ACC112 (cell line): ENCODE measurements at regions not wholly inside any gene's neighbourhood (a gene's known extent, or its start where the extent isn't known, plus 50 kb on each side); places are given as distances from the start of the nearest gene placed in this dataset.
"Not testable (repeated sequence)": the region's sequence is repeated elsewhere in the genome, so short reads cannot be mapped to it uniquely, and the experiment has no call there.

Experiments used
- H2AFZ ChIP-seq: fragments of 200-600 bp; sonication (generic); one replicate; pipeline ENCODE4 v1.6.0; 2017; ENCODE audit warnings: antibody characterized with exemption, low read length; ENCODE audit not compliant: unreplicated experiment
- H3K27ac ChIP-seq: fragments of 200-600 bp; sonication (generic); 2 replicates; pipeline ENCODE4 v1.5.1; 2014; ENCODE audit warnings: low read depth, mild to moderate bottlenecking, antibody characterized with exemption, low read length, moderate library complexity
- H3K27me3 ChIP-seq: fragments of 200-600 bp; sonication (generic); 2 replicates; pipeline ENCODE4 v1.6.1; 2014; ENCODE audit warnings: mild to moderate bottlenecking, antibody characterized with exemption, low read length, moderate library complexity, mixed read lengths; ENCODE audit not compliant: insufficient read depth
- H3K36me3 ChIP-seq: fragments of 200-600 bp; sonication (generic); 2 replicates; pipeline ENCODE4 v1.6.1; 2016; ENCODE audit warnings: mild to moderate bottlenecking, antibody characterized with exemption, low read length, moderate library complexity, mixed read lengths; ENCODE audit not compliant: insufficient read depth
- H3K4me1 ChIP-seq: fragments of 200-600 bp; sonication (generic); one replicate; pipeline ENCODE4 v1.6.1; 2016; ENCODE audit warnings: low read length, mixed read lengths; ENCODE audit not compliant: insufficient read depth, unreplicated experiment, control insufficient read depth
- H3K4me3 ChIP-seq: fragments of 200-600 bp; sonication (generic); 2 replicates; pipeline ENCODE4 v1.5.1; 2014; ENCODE audit warnings: mild to moderate bottlenecking, low read depth, low read length
- H3K79me2 ChIP-seq: fragments of 200-600 bp; sonication (generic); one replicate; pipeline ENCODE4 v1.6.0; 2016; ENCODE audit warnings: low read length; ENCODE audit not compliant: control insufficient read depth, unreplicated experiment, insufficient read depth

DNA sequence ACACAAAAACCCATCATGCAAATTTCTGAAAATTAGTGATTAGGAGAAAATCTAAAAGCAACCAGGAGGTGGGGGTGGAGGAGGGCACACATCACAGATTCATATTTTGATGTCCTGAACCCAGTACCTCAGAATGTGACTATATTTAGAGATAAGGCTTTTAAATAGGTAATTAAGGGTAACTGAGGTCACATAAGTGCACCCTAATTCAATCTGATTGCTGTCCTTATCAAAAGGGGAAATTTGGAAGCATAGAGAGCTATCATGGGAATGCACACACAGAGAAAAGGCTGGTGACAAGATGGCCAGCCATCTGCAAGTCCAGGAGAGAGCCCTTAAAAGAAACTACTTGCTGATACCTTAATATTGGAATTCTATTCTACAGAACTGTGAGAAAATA, 281.8 kb upstream of the UGT8 start:
- no peak overlapping the region for H3K4me3 ChIP-seq
- H3K4me1 ChIP-seq: no peaks in the 10 kb centered on the region
- H3K27ac ChIP-seq: no peak overlapping the region
- no peaks in the 10 kb centered on the region for H3K79me2 ChIP-seq
- H2AFZ ChIP-seq: no peak overlapping the region
- H3K27me3 ChIP-seq: no peaks in the 10 kb centered on the region
- no peaks in the 10 kb centered on the region for H3K36me3 ChIP-seq

DNA sequence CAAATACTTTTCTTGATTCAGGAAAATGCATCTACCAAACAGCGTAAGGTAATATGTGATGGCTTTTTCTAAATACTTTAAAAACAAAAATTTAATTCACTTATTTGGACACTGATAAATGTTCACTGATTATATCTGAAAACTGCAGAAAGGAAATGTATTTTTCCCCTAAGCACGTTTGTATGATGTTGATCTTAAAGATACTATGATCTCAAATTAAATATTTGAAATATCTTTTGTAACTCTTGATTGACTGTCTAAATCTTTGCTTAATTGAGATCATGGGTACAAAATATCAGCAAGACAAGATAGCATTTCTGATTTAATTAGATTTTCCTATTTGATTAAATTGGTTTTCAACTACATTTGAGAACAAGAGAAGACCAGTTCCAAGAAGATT, 281.0 kb upstream of the UGT8 start:
- H3K4me3 ChIP-seq: no peak overlapping the region
- no peak overlapping the region for H3K27ac ChIP-seq
- H3K36me3 ChIP-seq: no peaks in the 10 kb centered on the region
- H3K4me1 ChIP-seq: no peaks in the 10 kb centered on the region
- H3K79me2 ChIP-seq: no peaks in the 10 kb centered on the region
- no peak overlapping the region for H2AFZ ChIP-seq
- H3K27me3 ChIP-seq: no peaks in the 10 kb centered on the region

DNA sequence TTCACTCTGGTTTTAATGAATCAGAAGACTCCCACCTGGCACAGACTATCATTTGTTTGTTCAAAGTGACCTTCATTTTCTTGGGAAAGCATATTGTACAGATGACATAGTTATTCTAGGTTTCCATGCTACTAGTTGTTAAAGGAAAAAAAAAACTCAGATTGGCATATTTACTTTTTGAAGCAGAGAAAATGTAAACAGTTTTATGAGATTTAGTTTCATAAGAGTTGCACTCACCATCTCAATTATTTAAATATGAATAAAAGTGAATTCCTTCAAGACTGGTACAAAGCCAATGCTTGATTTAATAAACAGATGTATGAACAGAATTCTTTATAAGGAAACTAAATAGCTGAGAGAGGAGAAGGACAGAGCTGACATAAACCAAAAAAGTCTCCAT, 280.3 kb upstream of the UGT8 start:
- Histone ChIP-seq H2AFZ (no peak overlapping the region), H3K36me3 (no peaks in the 10 kb centered on the region), H3K4me3 (no peak overlapping the region)

DNA sequence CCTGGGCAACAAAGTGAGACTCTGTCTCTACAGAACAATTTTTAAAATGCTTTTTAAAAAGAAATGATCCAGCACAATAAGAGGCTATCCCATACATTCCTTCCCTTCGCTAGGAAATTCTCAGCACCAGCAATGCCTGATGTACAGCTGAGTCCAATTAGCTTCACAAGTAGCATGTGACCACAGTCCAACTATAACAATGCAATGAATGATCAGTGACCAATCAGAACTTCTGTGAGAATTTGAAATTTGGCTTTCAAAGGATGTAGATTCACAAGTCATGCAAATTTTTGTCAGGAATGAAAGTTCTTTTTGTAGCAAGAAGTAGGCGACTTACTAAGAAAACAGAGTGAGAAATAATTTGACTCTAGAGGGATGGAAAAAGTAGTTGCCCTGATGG, 278.5 kb upstream of the UGT8 start:
- Histone ChIP-seq H3K79me2 (no peaks in the 10 kb centered on the region), H3K27me3 (no peaks in the 10 kb centered on the region)

More for the DNA sequence above, 280.3 kb upstream of the UGT8 start:
- H3K27me3 ChIP-seq: no peaks in the 10 kb centered on the region
- no peaks in the 10 kb centered on the region for H3K4me1 ChIP-seq
- no peak overlapping the region for H3K27ac ChIP-seq
- no peaks in the 10 kb centered on the region for H3K79me2 ChIP-seq

DNA sequence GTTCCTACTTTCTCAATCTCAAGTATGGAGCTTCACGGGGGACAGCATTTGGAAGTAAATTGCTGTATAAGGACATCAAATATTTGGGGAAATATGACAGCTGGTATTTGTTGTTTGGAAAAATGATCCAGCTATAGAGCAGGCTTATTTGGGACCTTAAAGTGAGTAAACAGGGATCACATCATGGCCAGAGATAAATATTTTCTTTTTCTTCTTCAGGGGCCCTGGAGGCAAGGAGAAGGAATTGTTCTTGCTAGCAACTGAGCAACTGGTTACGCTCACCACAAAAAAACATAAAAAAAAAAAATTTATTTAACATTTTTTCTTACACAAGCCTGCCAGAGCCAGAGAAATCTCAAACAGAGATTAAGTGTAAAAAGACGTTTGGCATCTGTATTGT, 277.2 kb upstream of the UGT8 start:
- Histone ChIP-seq H3K79me2 (no peaks in the 10 kb centered on the region), H2AFZ (no peak overlapping the region), H3K27me3 (no peaks in the 10 kb centered on the region), H3K27ac (no peak overlapping the region), H3K4me1 (no peaks in the 10 kb centered on the region), H3K36me3 (no peaks in the 10 kb centered on the region), H3K4me3 (no peak overlapping the region)

More for the DNA sequence above, 278.5 kb upstream of the UGT8 start:
- no peaks in the 10 kb centered on the region for H3K36me3 ChIP-seq
- H3K27ac ChIP-seq: no peak overlapping the region
- H3K4me1 ChIP-seq: no peaks in the 10 kb centered on the region
- no peak overlapping the region for H2AFZ ChIP-seq
- no peak overlapping the region for H3K4me3 ChIP-seq

DNA sequence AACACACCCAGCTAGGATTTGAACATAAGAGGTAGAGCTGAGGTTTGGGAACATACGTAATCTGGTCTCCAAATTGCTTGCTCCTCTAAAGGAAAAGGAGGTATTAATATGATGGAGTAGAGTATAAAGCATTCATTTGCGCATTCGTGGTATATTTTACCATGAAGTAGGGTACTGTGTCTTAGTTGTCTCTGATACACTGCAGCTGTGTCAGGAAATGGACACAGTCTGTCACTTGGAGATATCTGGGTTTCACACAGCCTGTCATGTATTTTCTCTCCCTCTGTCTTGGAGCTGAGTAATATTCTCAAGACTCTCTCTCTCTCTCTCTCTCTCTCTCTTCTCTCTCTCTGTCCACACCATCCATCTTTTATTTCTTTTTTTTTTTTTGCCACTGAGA, 274.8 kb upstream of the UGT8 start:
- Histone ChIP-seq H3K4me3 (no peak overlapping the region), H3K27ac (no peak overlapping the region), H3K36me3 (no peaks in the 10 kb centered on the region), H3K79me2 (no peaks in the 10 kb centered on the region), H3K27me3 (no peaks in the 10 kb centered on the region), H3K4me1 (no peaks in the 10 kb centered on the region), H2AFZ (no peak overlapping the region)

DNA sequence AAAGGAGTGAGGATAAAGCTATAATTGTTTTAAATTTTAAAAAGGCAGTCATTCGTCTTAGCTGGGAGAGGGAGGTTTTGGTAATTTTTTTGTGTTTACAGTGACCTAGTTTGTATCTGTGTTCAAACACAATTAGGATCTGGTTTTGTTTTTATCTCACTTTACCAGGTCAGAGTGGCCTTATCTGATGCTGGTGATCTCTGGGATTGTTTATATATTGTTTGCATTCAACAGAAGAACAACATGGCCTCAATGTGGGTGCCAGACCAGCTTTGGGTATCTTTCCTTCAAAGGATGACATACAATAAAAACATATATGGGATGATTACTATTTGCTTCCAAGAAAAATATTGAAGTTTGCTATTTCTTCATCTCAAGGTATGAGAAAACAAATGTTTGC, 272.2 kb upstream of the UGT8 start:
- Histone ChIP-seq H3K27ac (no peak overlapping the region), H3K4me3 (no peak overlapping the region), H3K27me3 (no peaks in the 10 kb centered on the region), H3K36me3 (no peaks in the 10 kb centered on the region), H3K79me2 (no peaks in the 10 kb centered on the region), H3K4me1 (no peaks in the 10 kb centered on the region), H2AFZ (no peak overlapping the region)

DNA sequence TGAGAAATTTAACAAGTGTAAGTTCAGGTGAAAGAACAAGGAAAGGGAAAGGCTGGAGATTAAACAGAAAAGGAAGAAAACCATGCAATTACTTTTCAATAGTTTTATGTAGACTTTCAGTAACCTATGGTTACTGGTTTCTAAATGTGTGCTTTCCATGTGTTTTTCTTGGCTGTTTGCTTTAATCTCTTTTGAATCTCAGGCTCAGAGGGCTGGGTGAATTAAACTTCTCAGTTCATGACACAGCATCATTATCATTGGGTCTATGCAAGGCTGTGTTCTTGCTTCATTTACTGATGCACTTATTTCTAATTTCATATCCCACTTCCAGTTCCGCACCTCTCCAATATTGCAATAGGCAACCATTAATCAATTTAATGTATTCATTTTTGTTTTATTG, 266.5 kb upstream of the UGT8 start:
- Histone ChIP-seq H3K27me3 (no peaks in the 10 kb centered on the region), H3K36me3 (no peaks in the 10 kb centered on the region), H3K4me1 (no peaks in the 10 kb centered on the region), H2AFZ (no peak overlapping the region), H3K4me3 (no peak overlapping the region), H3K79me2 (no peaks in the 10 kb centered on the region), H3K27ac (no peak overlapping the region)

DNA sequence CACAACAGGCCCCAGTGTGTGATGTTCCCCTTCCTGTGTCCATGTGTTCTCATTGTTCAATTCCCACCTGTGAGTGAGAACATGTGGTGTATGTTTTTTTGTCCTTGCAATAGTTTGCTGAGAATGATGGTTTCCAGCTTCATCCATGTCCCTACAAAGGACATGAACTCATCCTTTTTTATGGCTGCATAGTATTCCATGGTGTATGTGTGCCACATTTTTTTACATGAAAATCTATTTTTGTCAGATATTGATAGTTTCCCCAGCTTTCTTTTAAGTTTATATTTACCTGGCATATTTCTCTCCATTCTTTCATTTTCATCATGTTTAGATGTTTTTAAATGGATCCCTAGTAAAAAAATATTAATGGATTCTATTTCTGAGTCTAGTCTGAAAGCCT, 264.2 kb upstream of the UGT8 start:
- H3K79me2 ChIP-seq, H3K27ac ChIP-seq, H2AFZ ChIP-seq, H3K4me3 ChIP-seq, H3K36me3 ChIP-seq, H3K27me3 ChIP-seq, H3K4me1 ChIP-seq: not testable (repeated sequence)

DNA sequence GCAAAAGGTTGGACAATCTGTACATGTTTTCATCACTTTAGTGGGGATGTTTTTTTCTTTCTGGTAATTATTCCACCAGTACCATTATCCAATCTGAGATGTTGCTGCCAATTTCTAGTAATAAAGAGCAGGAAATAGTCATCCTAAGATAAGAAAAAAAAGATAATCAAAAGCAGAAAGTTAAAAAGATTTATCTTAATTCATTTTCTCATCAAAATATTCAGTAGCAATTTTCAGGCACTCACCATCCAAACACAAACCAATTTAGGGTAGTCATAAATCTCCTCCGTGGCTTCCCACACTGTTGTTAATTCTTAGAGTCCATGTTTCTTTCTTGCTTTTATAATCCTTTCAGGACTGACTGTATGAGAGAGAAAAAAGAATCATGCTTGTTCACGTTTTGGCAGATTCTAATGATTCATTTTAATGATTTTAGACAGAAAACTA, 263.7 kb upstream of the UGT8 start:
- H2AFZ ChIP-seq: no peak overlapping the region
- H3K36me3 ChIP-seq: no peaks in the 10 kb centered on the region
- H3K27ac ChIP-seq: no peak overlapping the region
- no peaks in the 10 kb centered on the region for H3K4me1 ChIP-seq
- no peaks in the 10 kb centered on the region for H3K79me2 ChIP-seq
- no peaks in the 10 kb centered on the region for H3K27me3 ChIP-seq
- H3K4me3 ChIP-seq: no peak overlapping the region

DNA sequence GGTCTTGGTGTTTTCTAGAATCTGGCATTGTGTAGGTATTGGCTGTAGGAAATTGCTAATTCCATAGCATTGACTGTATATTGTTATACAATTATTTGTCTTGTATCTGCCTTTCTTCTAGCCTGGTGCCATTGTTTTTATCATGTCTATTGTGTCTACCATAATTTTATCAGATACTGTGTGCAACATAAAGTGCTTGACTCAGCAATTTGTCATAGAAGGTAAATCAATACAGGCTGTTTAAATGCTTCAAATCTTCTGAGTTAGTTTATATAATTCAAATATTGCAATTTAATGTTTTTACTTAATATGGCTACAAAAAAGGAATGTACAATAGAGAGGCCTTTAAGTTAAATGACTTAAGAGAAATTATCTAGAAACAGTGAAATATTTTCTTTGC, 263.3 kb upstream of the UGT8 start:
- Histone ChIP-seq H3K4me1 (no peaks in the 10 kb centered on the region), H3K79me2 (no peaks in the 10 kb centered on the region), H3K27me3 (no peaks in the 10 kb centered on the region), H3K27ac (no peak overlapping the region), H3K4me3 (no peak overlapping the region), H3K36me3 (no peaks in the 10 kb centered on the region), H2AFZ (no peak overlapping the region)

DNA sequence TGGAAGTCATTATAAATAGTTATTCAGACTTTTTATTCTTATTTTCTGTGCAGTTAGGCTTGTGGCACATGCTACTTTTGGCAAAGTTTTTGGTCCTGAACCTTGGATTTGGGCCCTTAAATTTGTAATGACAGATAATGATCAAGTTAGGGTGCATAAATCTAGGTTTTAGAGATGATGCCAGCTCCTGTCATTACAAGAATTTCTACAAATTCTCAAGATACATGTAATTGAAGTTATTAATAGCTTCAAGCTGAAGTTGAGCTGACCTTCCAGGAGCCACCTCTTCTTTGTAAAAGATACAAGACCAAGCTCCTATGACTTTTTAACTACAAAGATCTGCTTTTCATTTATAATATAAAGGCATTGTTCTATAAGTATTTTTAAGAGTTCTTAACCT, 255.6 kb upstream of the UGT8 start:
- Histone ChIP-seq H3K79me2 (no peaks in the 10 kb centered on the region), H3K4me3 (no peak overlapping the region), H3K27ac (no peak overlapping the region), H3K4me1 (no peaks in the 10 kb centered on the region), H3K36me3 (no peaks in the 10 kb centered on the region), H3K27me3 (no peaks in the 10 kb centered on the region), H2AFZ (no peak overlapping the region)
